ENCODE measurements at regions not wholly inside any gene's neighbourhood (a gene's known extent, or its start where the extent isn't known, plus 50 kb on each side); places are given as distances from the start of the nearest gene placed in this dataset.

DNA sequence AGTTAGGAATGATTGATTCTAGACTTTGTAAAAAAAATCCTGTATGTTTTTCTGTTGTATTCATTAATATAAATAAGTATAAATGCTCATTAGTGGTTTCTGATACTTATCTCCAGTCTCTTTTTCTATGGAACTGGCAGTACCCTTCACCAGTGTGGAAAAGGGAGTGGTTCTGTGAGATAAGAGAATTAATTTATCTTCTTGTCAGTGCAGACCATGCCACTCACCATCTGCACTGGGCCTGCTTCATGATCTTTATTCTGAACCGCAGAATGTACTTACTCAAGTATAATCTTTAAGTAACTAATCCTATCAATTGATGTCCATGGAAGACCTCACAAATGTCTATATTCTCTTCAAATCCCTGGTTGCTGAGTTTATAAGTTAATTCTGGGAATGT is 836.1 kb upstream of the CDH8 start:
- TF ChIP-seq, protein P1, sequence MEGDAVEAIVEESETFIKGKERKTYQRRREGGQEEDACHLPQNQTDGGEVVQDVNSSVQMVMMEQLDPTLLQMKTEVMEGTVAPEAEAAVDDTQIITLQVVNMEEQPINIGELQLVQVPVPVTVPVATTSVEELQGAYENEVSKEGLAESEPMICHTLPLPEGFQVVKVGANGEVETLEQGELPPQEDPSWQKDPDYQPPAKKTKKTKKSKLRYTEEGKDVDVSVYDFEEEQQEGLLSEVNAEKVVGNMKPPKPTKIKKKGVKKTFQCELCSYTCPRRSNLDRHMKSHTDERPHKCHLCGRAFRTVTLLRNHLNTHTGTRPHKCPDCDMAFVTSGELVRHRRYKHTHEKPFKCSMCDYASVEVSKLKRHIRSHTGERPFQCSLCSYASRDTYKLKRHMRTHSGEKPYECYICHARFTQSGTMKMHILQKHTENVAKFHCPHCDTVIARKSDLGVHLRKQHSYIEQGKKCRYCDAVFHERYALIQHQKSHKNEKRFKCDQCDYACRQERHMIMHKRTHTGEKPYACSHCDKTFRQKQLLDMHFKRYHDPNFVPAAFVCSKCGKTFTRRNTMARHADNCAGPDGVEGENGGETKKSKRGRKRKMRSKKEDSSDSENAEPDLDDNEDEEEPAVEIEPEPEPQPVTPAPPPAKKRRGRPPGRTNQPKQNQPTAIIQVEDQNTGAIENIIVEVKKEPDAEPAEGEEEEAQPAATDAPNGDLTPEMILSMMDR (conservative IDR thresholded peaks at IDR 0.05): no peak

More for the DNA sequence above, 836.1 kb upstream of the CDH8 start:
- Mint-ChIP-seq H3K27me3 (ENCODE audit: low read depth) (no peaks in the 10 kb centered on the region), H3K9me3 (no peaks in the 10 kb centered on the region), H3K36me3 (ENCODE audit: insufficient read depth in 1 of 3, low read depth in 3 of 3) (no peaks in the 10 kb centered on the region), H3K27ac (no peak overlapping the region), H3K4me1 (peaks cover 0 to 5% of the 10 kb centered on the region in 2 experiments; a peak in 1 of 4 replicates), H3K4me3 (no peak overlapping the region)
- H2BK120ac ChIP-seq (ENCODE audit: low read depth, low read length, poor library complexity, severe bottlenecking): no peak overlapping the region
- no peak overlapping the region for H2AFZ ChIP-seq (ENCODE audit: low read length)
- no peak overlapping the region for H4K8ac ChIP-seq (replicated peaks; ENCODE audit: insufficient read length, low read depth, low read length)
- no peaks in the 10 kb centered on the region for H3K79me1 ChIP-seq (ENCODE audit: insufficient read depth, low read depth, low read length, poor library complexity, severe bottlenecking)
- H3K9me3 ChIP-seq (ENCODE audit: control insufficient read depth, low read depth, low read length): no peaks in the 10 kb centered on the region
- H2BK5ac ChIP-seq (ENCODE audit: insufficient read length, low read length): no peak overlapping the region
- no peaks in the 10 kb centered on the region for H3K4me1 ChIP-seq (ENCODE audit: insufficient read depth, low read length)
- H2BK15ac ChIP-seq (ENCODE audit: low read depth, low read length): no peak overlapping the region
- no peaks in the 10 kb centered on the region for H4K20me1 ChIP-seq (ENCODE audit: control insufficient read depth, insufficient read depth, insufficient read length)
- no peaks in the 10 kb centered on the region for H3K79me2 ChIP-seq (ENCODE audit: insufficient read depth, low read length)
- no peak overlapping the region for H4K91ac ChIP-seq (ENCODE audit: insufficient read length, low read depth, low read length)
- no peak overlapping the region for H2BK20ac ChIP-seq (ENCODE audit: low read depth, low read length, poor library complexity, severe bottlenecking)
- H3K23me2 ChIP-seq (ENCODE audit: insufficient read length, low read depth, low read length, poor library complexity, severe bottlenecking): no peaks in the 10 kb centered on the region
- H3K14ac ChIP-seq (ENCODE audit: insufficient read depth, low read length): no peak overlapping the region
- H3K18ac ChIP-seq (ENCODE audit: insufficient read length, low read depth, low read length): no peak overlapping the region
- no peak overlapping the region for H3T11ph ChIP-seq (ENCODE audit: low read length)
- H2AK5ac ChIP-seq (ENCODE audit: insufficient read length, low read length): no peak overlapping the region
- no peak overlapping the region for H3K4me2 ChIP-seq (ENCODE audit: insufficient read depth, insufficient read length, low read length)
- no peaks in the 10 kb centered on the region for H3K27me3 ChIP-seq (ENCODE audit: insufficient read depth, low read length)
- H3K4ac ChIP-seq (ENCODE audit: low read depth, low read length): no peak overlapping the region
- no CpG with 5 or more reads among the region's 1 CpG for WGBS (ENCODE audit: extremely low coverage, insufficient read length, low lambda C conversion rate)
- H3K23ac ChIP-seq (ENCODE audit: insufficient read length, low read depth, low read length): no peak overlapping the region
- DNase-seq: no peak
- no peak overlapping the region for H3K56ac ChIP-seq (ENCODE audit: insufficient read length, low read depth, low read length)
- H3K9ac ChIP-seq (ENCODE audit: extremely low read depth, insufficient read length, low read length): no peak overlapping the region
- H3K27ac ChIP-seq (ENCODE audit: insufficient read length, low read depth, low read length): no peak overlapping the region
- no peak overlapping the region for H2BK12ac ChIP-seq (ENCODE audit: insufficient read length, low read depth, low read length)
- no peak overlapping the region for H4K5ac ChIP-seq (ENCODE audit: insufficient read length, low read depth, low read length)

Data from H9 (cell line).